Keratinocyte (primary cell): ENCODE measurements at regions not wholly inside any gene's neighbourhood (a gene's known extent, or its start where the extent isn't known, plus 50 kb on each side); places are given as distances from the start of the nearest gene placed in this dataset.

ENCODE experiments used
- DNase-seq: peaks from one replicate; pipeline ENCODE4 v3.0.0-alpha.2; 2011; ENCODE audit warnings: low read depth, missing footprints, low spot score
- FAIRE-seq: peaks from 2 replicates; lab custom pipeline; 2011; peaks lifted over from hg19 to GRCh38; lab: Jason Lieb, UNC
- H2AFZ ChIP-seq: 2 replicates; pipeline ENCODE4 v1.6.0; 2012; ENCODE audit warnings: low read length, control low read depth, inconsistent platforms; ENCODE audit not compliant: control insufficient read depth
- H3K27ac ChIP-seq: 2 replicates; pipeline ENCODE4 v1.5.1; 2011; ENCODE audit warnings: low read length; ENCODE audit not compliant: control insufficient read depth, insufficient read depth
- H3K27me3 ChIP-seq: 3 replicates; pipeline ENCODE4 v1.6.0; 2011; ENCODE audit warnings: low read length; ENCODE audit not compliant: control insufficient read depth, insufficient read depth; ENCODE audit errors: extremely low read depth
- H3K36me3 ChIP-seq, 2 experiments: 2 replicates in 1 of 2; 3 replicates in 1 of 2; pipeline ENCODE4 v1.5.1; 2011; ENCODE audit warnings: low read length in 2 of 2, mild to moderate bottlenecking in 1 of 2; ENCODE audit not compliant: control insufficient read depth in 2 of 2, insufficient read depth in 2 of 2; ENCODE audit errors: extremely low read depth in 1 of 2
- H3K4me1 ChIP-seq: 3 replicates; pipeline ENCODE4 v1.5.1; 2011; ENCODE audit warnings: low read length; ENCODE audit not compliant: control insufficient read depth, insufficient read depth; ENCODE audit errors: extremely low read depth
- H3K4me2 ChIP-seq: 3 replicates; pipeline ENCODE4 v1.6.0; 2011; ENCODE audit warnings: low read depth, low read length; ENCODE audit not compliant: control insufficient read depth, insufficient read depth; ENCODE audit errors: extremely low read depth
- H3K4me3 ChIP-seq, 3 experiments: fragments of 200-600 bp in 1 of 3; sonication (generic) in 1 of 3; 2 replicates in 2 of 3; 3 replicates in 1 of 3; pipeline ENCODE4 v1.5.1; 2011 to 2016; ENCODE audit warnings: low read length in 3 of 3, mild to moderate bottlenecking in 3 of 3, control low read depth in 2 of 3, inconsistent platforms in 1 of 3, low read depth in 1 of 3, mixed read lengths in 1 of 3, mixed run types in 1 of 3, moderate library complexity in 1 of 3; ENCODE audit not compliant: control insufficient read depth in 2 of 3, insufficient read depth in 2 of 3; ENCODE audit errors: extremely low read depth in 1 of 3
- H3K79me2 ChIP-seq: 2 replicates; pipeline ENCODE4 v1.6.0; 2012; ENCODE audit warnings: low read length; ENCODE audit not compliant: control insufficient read depth, insufficient read depth
- H3K9ac ChIP-seq: 3 replicates; pipeline ENCODE4 v1.6.0; 2011; ENCODE audit warnings: low read length; ENCODE audit not compliant: control insufficient read depth, insufficient read depth; ENCODE audit errors: extremely low read depth
- H3K9me1 ChIP-seq: 3 replicates; pipeline ENCODE4 v1.6.0; 2011; ENCODE audit warnings: low read length; ENCODE audit not compliant: control insufficient read depth, insufficient read depth; ENCODE audit errors: extremely low read depth
- H3K9me3 ChIP-seq: 2 replicates; pipeline ENCODE4 v1.5.1; 2012; ENCODE audit warnings: low read depth, low read length; ENCODE audit not compliant: control insufficient read depth
- H4K20me1 ChIP-seq: 3 replicates; pipeline ENCODE4 v1.6.0; 2011; ENCODE audit warnings: low read length; ENCODE audit not compliant: control insufficient read depth, insufficient read depth; ENCODE audit errors: extremely low read depth
- EZH2 ChIP-seq: IDR thresholded peaks from one replicate; pipeline ENCODE4 v1.6.1; 2012; ENCODE audit warnings: inconsistent platforms, mild to moderate bottlenecking, low read length, moderate library complexity
- dilution Hi-C: fragments of 300-500 bp; cut with MboI; formaldehyde crosslinking; loops from one replicate; pipeline ENCODE4 v1.7.0; 2020; ENCODE audit warnings: low sequenced_read_pairs; ENCODE audit not compliant: extremely low pct_ligation_motif_present
- TF ChIP-seq, protein P1 (sequence below), 3 experiments: IDR thresholded peaks in 1 of 3; conservative IDR thresholded peaks in 1 of 3; optimal IDR thresholded peaks in 1 of 3; 2 replicates in 2 of 3; 3 replicates in 1 of 3; pipeline versions ENCODE3 to v1.5.1; 2011; ENCODE audit warnings: low read length in 3 of 3, mild to moderate bottlenecking in 3 of 3, moderate library complexity in 2 of 3, control low read depth in 1 of 3, inconsistent platforms in 1 of 3; ENCODE audit not compliant: insufficient read depth in 2 of 3; ENCODE audit errors: extremely low read depth in 1 of 3

DNA sequence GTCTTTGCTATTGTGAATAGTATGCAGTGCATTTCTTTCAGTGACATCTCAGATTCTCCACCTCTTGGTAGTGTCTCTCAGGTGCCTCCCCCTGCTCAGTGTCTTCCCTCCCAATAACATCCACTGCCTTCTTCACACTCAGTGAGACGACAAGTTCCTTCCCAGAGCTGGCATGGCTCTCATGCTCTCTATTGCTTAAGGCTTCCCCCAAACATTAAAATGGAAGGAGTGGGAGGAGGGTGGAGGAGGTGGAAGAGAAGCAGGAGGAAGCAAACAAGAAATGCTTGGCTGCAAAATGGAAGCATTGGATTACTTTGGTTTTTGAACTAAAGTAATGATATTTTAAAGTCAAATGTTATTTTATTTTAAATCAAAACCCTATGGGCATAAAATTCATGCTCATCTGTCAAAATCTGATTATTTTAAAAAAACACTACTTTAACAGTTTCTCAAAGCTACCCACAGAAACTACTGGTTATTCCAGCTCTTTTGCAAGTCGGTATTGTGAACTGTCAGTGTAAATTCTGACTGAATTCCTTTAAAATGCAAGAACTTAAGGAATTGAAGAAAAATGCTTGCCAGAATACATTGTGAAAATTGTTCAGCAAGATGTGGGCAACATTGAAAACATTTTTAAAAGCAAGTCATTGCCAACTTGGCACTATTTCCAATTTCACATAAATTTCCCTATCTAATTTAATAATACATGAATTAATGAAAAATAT lies 727.6 kb upstream of the ARGLU1 start:
- Histone ChIP-seq H3K4me1 (no peaks in the 10 kb centered on the region), H3K9me3 (no peaks in the 10 kb centered on the region), H2AFZ (no peak overlapping the region), H3K9ac (no peak overlapping the region), H3K9me1 (no peaks in the 10 kb centered on the region), H3K27ac (no peak overlapping the region), H3K79me2 (no peaks in the 10 kb centered on the region), H3K36me3 (no peaks in the 10 kb centered on the region), H3K4me2 (no peak overlapping the region), H3K27me3 (no peaks in the 10 kb centered on the region), H4K20me1 (no peaks in the 10 kb centered on the region), H3K4me3 (no peak overlapping the region)
- FAIRE-seq: no peak
- no peak for DNase-seq
- TF ChIP-seq, protein P1, sequence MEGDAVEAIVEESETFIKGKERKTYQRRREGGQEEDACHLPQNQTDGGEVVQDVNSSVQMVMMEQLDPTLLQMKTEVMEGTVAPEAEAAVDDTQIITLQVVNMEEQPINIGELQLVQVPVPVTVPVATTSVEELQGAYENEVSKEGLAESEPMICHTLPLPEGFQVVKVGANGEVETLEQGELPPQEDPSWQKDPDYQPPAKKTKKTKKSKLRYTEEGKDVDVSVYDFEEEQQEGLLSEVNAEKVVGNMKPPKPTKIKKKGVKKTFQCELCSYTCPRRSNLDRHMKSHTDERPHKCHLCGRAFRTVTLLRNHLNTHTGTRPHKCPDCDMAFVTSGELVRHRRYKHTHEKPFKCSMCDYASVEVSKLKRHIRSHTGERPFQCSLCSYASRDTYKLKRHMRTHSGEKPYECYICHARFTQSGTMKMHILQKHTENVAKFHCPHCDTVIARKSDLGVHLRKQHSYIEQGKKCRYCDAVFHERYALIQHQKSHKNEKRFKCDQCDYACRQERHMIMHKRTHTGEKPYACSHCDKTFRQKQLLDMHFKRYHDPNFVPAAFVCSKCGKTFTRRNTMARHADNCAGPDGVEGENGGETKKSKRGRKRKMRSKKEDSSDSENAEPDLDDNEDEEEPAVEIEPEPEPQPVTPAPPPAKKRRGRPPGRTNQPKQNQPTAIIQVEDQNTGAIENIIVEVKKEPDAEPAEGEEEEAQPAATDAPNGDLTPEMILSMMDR (optimal IDR thresholded peaks at IDR 0.05 in 1 of 3, IDR thresholded peaks at IDR 0.05 in 1 of 3, conservative IDR thresholded peaks at IDR 0.05 in 1 of 3; ENCODE audit: extremely low read depth in 1 of 3, insufficient read depth in 2 of 3, low read length in 3 of 3): no peak
- no peak for TF ChIP-seq EZH2
- dilution Hi-C loops: no loop called here

DNA sequence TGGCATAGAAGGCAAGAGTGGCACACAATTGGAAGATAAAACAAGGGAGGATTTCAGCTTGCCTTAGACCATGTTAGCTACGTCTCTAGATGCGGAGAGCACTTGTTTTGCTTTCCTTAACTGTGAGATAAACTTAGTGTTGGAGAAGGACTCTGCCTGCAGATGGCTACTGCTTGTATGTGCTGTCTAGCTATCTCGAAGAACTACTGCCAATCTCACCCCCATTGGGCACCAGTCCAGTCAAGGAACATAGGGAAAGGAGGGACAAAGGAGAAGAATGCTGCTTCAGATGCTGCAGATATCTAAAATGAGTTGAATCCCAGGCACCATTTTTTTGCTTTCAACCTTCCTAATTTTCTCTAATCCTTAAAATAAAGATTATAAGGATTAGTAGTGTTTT lies 726.0 kb upstream of the ARGLU1 start:
- Histone ChIP-seq H3K4me3 (no peak overlapping the region), H3K4me2 (no peak overlapping the region), H2AFZ (no peak overlapping the region), H3K9me3 (peaks cover 1% of the 10 kb centered on the region), H3K36me3 (no peaks in the 10 kb centered on the region), H3K4me1 (no peaks in the 10 kb centered on the region), H3K9ac (no peak overlapping the region), H3K27me3 (no peaks in the 10 kb centered on the region), H3K79me2 (no peaks in the 10 kb centered on the region), H3K27ac (no peak overlapping the region), H4K20me1 (no peaks in the 10 kb centered on the region), H3K9me1 (no peaks in the 10 kb centered on the region)
- DNase-seq: no peak
- no peak for FAIRE-seq
- dilution Hi-C loops: no loop called here
- no peak for TF ChIP-seq EZH2
- TF ChIP-seq, protein P1 (optimal IDR thresholded peaks at IDR 0.05 in 1 of 3, IDR thresholded peaks at IDR 0.05 in 1 of 3, conservative IDR thresholded peaks at IDR 0.05 in 1 of 3; ENCODE audit: extremely low read depth in 1 of 3, insufficient read depth in 2 of 3, low read length in 3 of 3): no peak
